22Rv1 (cell line): ENCODE measurements at regions not wholly inside any gene's neighbourhood (a gene's known extent, or its start where the extent isn't known, plus 50 kb on each side); places are given as distances from the start of the nearest gene placed in this dataset.

ENCODE experiments used
- ZFX ChIP-seq: fragments of 450-650 bp; IDR thresholded peaks from 2 replicates; pipeline ENCODE4 v1.6.1; 2017; ENCODE audit warnings: antibody characterized with exemption, borderline replicate concordance
- TF ChIP-seq, protein P1 (sequence below): fragments of 450-650 bp; IDR thresholded peaks from 2 replicates; pipeline ENCODE4 v1.5.1; 2017; ENCODE audit warnings: mild to moderate bottlenecking

DNA sequence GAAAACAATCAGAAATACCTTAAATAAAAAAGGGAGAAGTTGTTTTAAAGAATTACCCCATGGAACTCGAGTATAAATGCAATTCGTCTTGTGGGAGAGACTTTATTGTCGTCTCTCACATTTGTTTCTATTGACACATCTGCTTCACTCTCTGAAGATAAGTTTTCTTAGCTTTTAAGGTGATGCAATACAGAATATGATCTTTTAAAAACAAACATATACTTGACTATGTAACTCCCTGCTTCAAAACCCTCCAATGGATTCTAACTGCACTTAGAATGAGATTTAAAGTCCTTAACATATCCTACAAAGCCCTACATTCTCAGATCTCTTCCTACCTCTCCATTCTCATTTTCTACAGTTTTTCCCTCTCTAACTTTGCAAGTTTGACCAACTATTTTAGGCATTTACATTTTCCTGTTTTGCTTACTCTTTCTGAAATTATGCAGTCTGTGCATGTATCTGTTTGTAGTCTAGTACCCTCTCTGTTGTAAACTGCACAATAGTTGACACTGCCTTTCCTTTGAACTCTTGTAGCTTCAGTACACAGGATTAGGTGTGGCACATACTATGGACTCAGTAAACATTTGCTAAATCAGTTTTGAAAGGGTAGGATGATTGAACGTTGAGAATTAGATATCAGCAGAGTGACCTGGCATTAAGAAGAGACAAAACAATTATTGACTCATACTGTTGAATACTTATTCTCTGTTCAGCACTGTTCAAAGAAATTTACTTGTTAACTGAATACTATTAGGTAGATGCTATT is 59.8 kb downstream of the AGTR2 start:
- TF ChIP-seq, protein P1, sequence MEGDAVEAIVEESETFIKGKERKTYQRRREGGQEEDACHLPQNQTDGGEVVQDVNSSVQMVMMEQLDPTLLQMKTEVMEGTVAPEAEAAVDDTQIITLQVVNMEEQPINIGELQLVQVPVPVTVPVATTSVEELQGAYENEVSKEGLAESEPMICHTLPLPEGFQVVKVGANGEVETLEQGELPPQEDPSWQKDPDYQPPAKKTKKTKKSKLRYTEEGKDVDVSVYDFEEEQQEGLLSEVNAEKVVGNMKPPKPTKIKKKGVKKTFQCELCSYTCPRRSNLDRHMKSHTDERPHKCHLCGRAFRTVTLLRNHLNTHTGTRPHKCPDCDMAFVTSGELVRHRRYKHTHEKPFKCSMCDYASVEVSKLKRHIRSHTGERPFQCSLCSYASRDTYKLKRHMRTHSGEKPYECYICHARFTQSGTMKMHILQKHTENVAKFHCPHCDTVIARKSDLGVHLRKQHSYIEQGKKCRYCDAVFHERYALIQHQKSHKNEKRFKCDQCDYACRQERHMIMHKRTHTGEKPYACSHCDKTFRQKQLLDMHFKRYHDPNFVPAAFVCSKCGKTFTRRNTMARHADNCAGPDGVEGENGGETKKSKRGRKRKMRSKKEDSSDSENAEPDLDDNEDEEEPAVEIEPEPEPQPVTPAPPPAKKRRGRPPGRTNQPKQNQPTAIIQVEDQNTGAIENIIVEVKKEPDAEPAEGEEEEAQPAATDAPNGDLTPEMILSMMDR: no peak
- no peak for TF ChIP-seq ZFX
